Kidney (tissue), 13 donors: ENCODE measurements at regions not wholly inside any gene's neighbourhood (a gene's known extent, or its start where the extent isn't known, plus 50 kb on each side); places are given as distances from the start of the nearest gene placed in this dataset.

ENCODE experiments used
- DNase-seq, 5 donors: peaks; one replicate each; pipeline ENCODE4 v3.0.0-alpha.2; 2013 to 2020
- FAIRE-seq: peaks from 2 replicates; lab custom pipeline; 2012; peaks lifted over from hg19 to GRCh38; lab: Jason Lieb, UNC
- H3K27ac ChIP-seq, 2 donors: one replicate each; pipeline ENCODE4 v1.7.0; 2013; ENCODE audit warnings: low read depth in 2 of 2, low read length in 2 of 2, inconsistent platforms in 1 of 2
- H3K27me3 ChIP-seq: one replicate; pipeline ENCODE4 v1.7.1; 2013; ENCODE audit warnings: low read length, inconsistent platforms; ENCODE audit not compliant: control insufficient read depth, insufficient read depth
- H3K36me3 ChIP-seq, 3 donors: one replicate each; pipeline versions ENCODE4 v1.7.0 to v1.7.1; 2013; ENCODE audit warnings: low read length in 3 of 3, control low read depth in 1 of 3, inconsistent platforms in 1 of 3; ENCODE audit not compliant: insufficient read depth in 3 of 3, control insufficient read depth in 2 of 3
- H3K4me1 ChIP-seq, 3 donors: one replicate each; pipeline versions ENCODE4 v1.7.0 to v1.7.1; 2013; ENCODE audit warnings: low read length in 3 of 3, inconsistent platforms in 1 of 3, low read depth in 1 of 3; ENCODE audit not compliant: control insufficient read depth in 2 of 3, insufficient read depth in 2 of 3
- H3K4me3 ChIP-seq, 3 donors: one replicate each; pipeline versions ENCODE4 v1.7.0 to v1.8.1; 2013; ENCODE audit warnings: low read length in 3 of 3, control low read depth in 1 of 3, inconsistent platforms in 1 of 3
- H3K9ac ChIP-seq, 3 donors: one replicate each; pipeline versions ENCODE4 v1.7.0 to v1.7.1; 2013; ENCODE audit warnings: low read length in 3 of 3, control low read depth in 1 of 3, inconsistent platforms in 1 of 3
- H3K9me3 ChIP-seq, 3 donors: one replicate each; pipeline versions ENCODE4 v1.7.0 to v1.7.1; 2013; ENCODE audit warnings: low read length in 3 of 3, control low read depth in 1 of 3, inconsistent platforms in 1 of 3; ENCODE audit not compliant: control insufficient read depth in 2 of 3, insufficient read depth in 1 of 3
- intact Hi-C: fragments of 100-400 bp; cut with DNase I; formaldehyde crosslinking; loops from one replicate; pipeline ENCODE4 v1.11.1; 2022
- TF ChIP-seq, protein P1 (sequence below): IDR thresholded peaks from 3 replicates; pipeline ENCODE4 v1.5.1; 2012; ENCODE audit warnings: mild to moderate bottlenecking, moderate library complexity, borderline replicate concordance; ENCODE audit not compliant: insufficient read depth; ENCODE audit errors: extremely low read depth
- donor health status: control.
- donor health status: control.
- donor health status: control.
- donor health status: control.
- donor health status: control.
- donor health status: DM: yes; HTN: yes; CAD: no.
- donor health status: Normal renal cell carcinoma (clear cell type).

DNA sequence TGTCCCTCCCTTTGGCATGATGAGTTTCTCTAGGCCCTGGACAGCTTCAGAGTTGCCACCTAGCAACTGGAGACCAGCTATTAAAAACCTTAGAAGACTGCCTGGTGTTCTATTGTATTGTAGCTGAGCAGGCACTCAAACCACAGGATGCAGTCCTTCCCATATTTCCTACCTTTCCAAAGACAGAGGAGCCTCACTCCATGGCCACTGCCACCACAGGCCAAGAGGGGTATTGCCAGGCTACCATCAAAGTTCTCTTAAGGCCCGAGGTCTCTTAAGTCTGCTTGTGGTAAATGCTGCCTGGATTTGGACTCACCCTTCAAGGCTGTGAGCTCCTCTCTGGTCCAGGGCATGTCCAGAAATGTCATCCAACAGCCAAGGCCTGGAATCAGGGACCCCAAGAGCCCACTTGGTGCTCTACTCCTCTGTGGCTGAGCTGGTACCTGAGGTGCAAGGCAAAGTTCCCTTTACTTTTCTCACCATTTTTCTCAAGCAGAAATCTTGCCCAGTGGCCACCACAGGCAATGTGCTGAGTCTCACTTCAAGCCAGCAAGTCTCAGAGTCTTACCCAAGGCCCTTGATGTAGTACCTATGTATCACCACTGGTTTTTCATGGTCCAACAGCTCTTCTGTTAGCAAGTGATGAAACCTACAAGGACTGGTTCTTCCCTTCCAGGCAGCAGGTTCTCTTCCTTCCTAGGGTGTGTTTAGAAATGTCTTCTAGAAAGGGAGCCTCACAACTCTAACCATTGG lies 269.4 kb downstream of the AMY1C start:
- H3K4me1 ChIP-seq: no peaks in the 10 kb centered on the region
- H3K9me3 ChIP-seq: no peaks in the 10 kb centered on the region
- intact Hi-C loops: no loop called here
- FAIRE-seq (no peak), DNase-seq (no peak)
- no peak overlapping the region for H3K9ac ChIP-seq
- TF ChIP-seq, protein P1, sequence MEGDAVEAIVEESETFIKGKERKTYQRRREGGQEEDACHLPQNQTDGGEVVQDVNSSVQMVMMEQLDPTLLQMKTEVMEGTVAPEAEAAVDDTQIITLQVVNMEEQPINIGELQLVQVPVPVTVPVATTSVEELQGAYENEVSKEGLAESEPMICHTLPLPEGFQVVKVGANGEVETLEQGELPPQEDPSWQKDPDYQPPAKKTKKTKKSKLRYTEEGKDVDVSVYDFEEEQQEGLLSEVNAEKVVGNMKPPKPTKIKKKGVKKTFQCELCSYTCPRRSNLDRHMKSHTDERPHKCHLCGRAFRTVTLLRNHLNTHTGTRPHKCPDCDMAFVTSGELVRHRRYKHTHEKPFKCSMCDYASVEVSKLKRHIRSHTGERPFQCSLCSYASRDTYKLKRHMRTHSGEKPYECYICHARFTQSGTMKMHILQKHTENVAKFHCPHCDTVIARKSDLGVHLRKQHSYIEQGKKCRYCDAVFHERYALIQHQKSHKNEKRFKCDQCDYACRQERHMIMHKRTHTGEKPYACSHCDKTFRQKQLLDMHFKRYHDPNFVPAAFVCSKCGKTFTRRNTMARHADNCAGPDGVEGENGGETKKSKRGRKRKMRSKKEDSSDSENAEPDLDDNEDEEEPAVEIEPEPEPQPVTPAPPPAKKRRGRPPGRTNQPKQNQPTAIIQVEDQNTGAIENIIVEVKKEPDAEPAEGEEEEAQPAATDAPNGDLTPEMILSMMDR: no peak
- no peaks in the 10 kb centered on the region for H3K27me3 ChIP-seq
- no peak overlapping the region for H3K4me3 ChIP-seq
- no peaks in the 10 kb centered on the region for H3K36me3 ChIP-seq
- no peak overlapping the region for H3K27ac ChIP-seq

- no peaks in the 10 kb centered on the region for H3K36me3 ChIP-seq
- no peaks in the 10 kb centered on the region for H3K4me1 ChIP-seq
- no peak overlapping the region for H3K9ac ChIP-seq
- TF ChIP-seq, protein P1: no peak
- no peak overlapping the region for H3K4me3 ChIP-seq
- intact Hi-C loops: no loop called here
- H3K9me3 ChIP-seq: no peaks in the 10 kb centered on the region
- FAIRE-seq: no peak
- no peaks in the 10 kb centered on the region for H3K27me3 ChIP-seq
- H3K27ac ChIP-seq: no peak overlapping the region
- DNase-seq: no peak
Observed at GRCh38 chr1:104019675-104020049, 270.0 kb downstream of the AMY1C start.

- H3K36me3 ChIP-seq: no peaks in the 10 kb centered on the region
- no peak overlapping the region for H3K9ac ChIP-seq
- FAIRE-seq: no peak
- TF ChIP-seq, protein P1: no peak
- H3K27ac ChIP-seq: no peak overlapping the region
- no peak overlapping the region for H3K4me3 ChIP-seq
- H3K4me1 ChIP-seq: no peaks in the 10 kb centered on the region
- DNase-seq: peak in 1 of 5 donors; percentile 6
- no peaks in the 10 kb centered on the region for H3K27me3 ChIP-seq
- intact Hi-C loops: no loop called here
- no peaks in the 10 kb centered on the region for H3K9me3 ChIP-seq
Observed at GRCh38 chr1:104028416-104029035, 278.8 kb downstream of the AMY1C start.
